Endometrial microvascular endothelial cells (primary cell): ENCODE measurements at regions not wholly inside any gene's neighbourhood (a gene's known extent, or its start where the extent isn't known, plus 50 kb on each side); places are given as distances from the start of the nearest gene placed in this dataset.

Experiments used
- in situ Hi-C: cut with HindIII; loops from 2 replicates; pipeline ENCODE4 v1.10.0; 2017; ENCODE audit warnings: low sequenced_read_pairs, low pct_unique_long_range_greater_than_20kb; ENCODE audit errors: inconsistent ontology term

- in situ Hi-C loops: no loop called here
Observed at GRCh38 chr5:39605145-39605544, 180.4 kb upstream of the DAB2 start.

GRCh38 chr5:39604491-39604890, 179.7 kb upstream of the DAB2 start:
- in situ Hi-C loops: no loop called here

GRCh38 chr5:39599721-39600431, 175.1 kb upstream of the DAB2 start:
- in situ Hi-C loops: no loop called here

- in situ Hi-C loops: no loop called here
Observed at GRCh38 chr5:39598661-39599248, 174.0 kb upstream of the DAB2 start.

GRCh38 chr5:39588179-39588578, 163.4 kb upstream of the DAB2 start:
- in situ Hi-C loops: no loop called here

- in situ Hi-C loops: no loop called here
Observed at GRCh38 chr5:39587675-39588074, 162.9 kb upstream of the DAB2 start.

- in situ Hi-C loops: no loop called here
Observed at GRCh38 chr5:39586185-39586584, 161.4 kb upstream of the DAB2 start.

- in situ Hi-C loops: no loop called here
Observed at GRCh38 chr5:39584927-39585326, 160.1 kb upstream of the DAB2 start.

GRCh38 chr5:39580702-39581453, 156.1 kb upstream of the DAB2 start:
- in situ Hi-C loops: no loop called here

GRCh38 chr5:39579750-39580149, 155.0 kb upstream of the DAB2 start:
- in situ Hi-C loops: no loop called here

GRCh38 chr5:39578887-39579497, 154.2 kb upstream of the DAB2 start:
- in situ Hi-C loops: no loop called here

GRCh38 chr5:39577529-39577928, 152.7 kb upstream of the DAB2 start:
- in situ Hi-C loops: no loop called here

GRCh38 chr5:39570403-39571027, 145.7 kb upstream of the DAB2 start:
- in situ Hi-C loops: no loop called here

- in situ Hi-C loops: no loop called here
Observed at GRCh38 chr5:39569857-39570256, 145.1 kb upstream of the DAB2 start.

- in situ Hi-C loops: no loop called here
Observed at GRCh38 chr5:39566891-39567290, 142.1 kb upstream of the DAB2 start.

- in situ Hi-C loops: no loop called here
Observed at GRCh38 chr5:39566029-39566428, 141.2 kb upstream of the DAB2 start.

GRCh38 chr5:39561421-39561820, 136.6 kb upstream of the DAB2 start:
- in situ Hi-C loops: no loop called here

- in situ Hi-C loops: no loop called here
Observed at GRCh38 chr5:39560726-39561125, 135.9 kb upstream of the DAB2 start.

GRCh38 chr5:39559923-39560322, 135.1 kb upstream of the DAB2 start:
- in situ Hi-C loops: no loop called here
